ENCODE measurements at regions not wholly inside any gene's neighbourhood (a gene's known extent, or its start where the extent isn't known, plus 50 kb on each side); places are given as distances from the start of the nearest gene placed in this dataset.

- H3K27me3 Mint-ChIP-seq = peaks cover 22% of the 10 kb centered on the region
- WGBS (ENCODE audit: insufficient coverage) = no CpG with 5 or more reads among the region's 2 CpGs
Measured at GRCh38 chr17:73826872-73827228, 182.6 kb upstream of the SDK2 start.

GRCh38 chr17:73827627-73828291, 183.5 kb upstream of the SDK2 start:
- H3K4me3 ChIP-seq (ENCODE audit: control extremely low read depth in 1 of 5, extremely low read depth in 1 of 5, insufficient read depth in 1 of 5, low read depth in 2 of 5, low read length in 4 of 5) = no peak overlapping the region
- CTCF ChIA-PET = no interaction called here
- no peaks in the 10 kb centered on the region for H4K20me1 ChIP-seq (ENCODE audit: control insufficient read depth, insufficient read depth, low read length, poor library complexity, severe bottlenecking)
- Mint-ChIP-seq H3K27me3 (peaks cover 28% of the 10 kb centered on the region), H3K9me3 (ENCODE audit: insufficient read depth) (no peaks in the 10 kb centered on the region), H3K4me1 (no peaks in the 10 kb centered on the region), H3K27ac (no peak overlapping the region), H3K4me3 (no peak overlapping the region)
- intact Hi-C loops (cut with micrococcal nuclease) = no loop called here
- DNase-seq (no peak), ATAC-seq (ENCODE audit: low read depth) (no peak)
- no peaks in the 10 kb centered on the region for H3K4me1 ChIP-seq (ENCODE audit: control insufficient read depth in 2 of 2, insufficient read depth in 2 of 2, low read length in 2 of 2)
- H3K27me3 ChIP-seq (replicated peaks in 1 of 4; ENCODE audit: control extremely low read depth in 1 of 4, control insufficient read depth in 3 of 4, insufficient read depth in 4 of 4, low read length in 3 of 4) = no peaks in the 10 kb centered on the region
- H2AFZ ChIP-seq (ENCODE audit: insufficient read depth, low read depth, low read length, poor library complexity, severe bottlenecking) = no peak overlapping the region
- no peak overlapping the region for H3K9ac ChIP-seq (ENCODE audit: low read length)
- no peaks in the 10 kb centered on the region for H3K9me3 ChIP-seq (ENCODE audit: control extremely low read depth in 1 of 3, control insufficient read depth in 2 of 3, insufficient read depth in 1 of 3, low read length in 2 of 3)
- no peak overlapping the region for H3K27ac ChIP-seq (ENCODE audit: low read length in 2 of 2)
- no peak overlapping the region for H3K4me2 ChIP-seq (replicated peaks; ENCODE audit: low read depth, low read length, poor library complexity, severe bottlenecking)
- WGBS (ENCODE audit: insufficient coverage) = 78% methylated on average over 19 of the region's 19 CpGs
- H3K36me3 ChIP-seq (replicated peaks in 1 of 2; ENCODE audit: control extremely low read depth in 1 of 2, control insufficient read depth in 1 of 2, extremely low read depth in 1 of 2, insufficient read depth in 2 of 2, low read length in 1 of 2) = no peaks in the 10 kb centered on the region
- POLR2A ChIA-PET = no interaction called here
- TF ChIP-seq EZH2 (IDR thresholded peaks at IDR 0.05; ENCODE audit: borderline replicate concordance, insufficient read depth, low read depth, low read length, poor library complexity, severe bottlenecking) (no peak), CTCF (IDR thresholded peaks at IDR 0.05) (no peak)
- no peaks in the 10 kb centered on the region for H3K79me2 ChIP-seq (ENCODE audit: control insufficient read depth, insufficient read depth, low read length)

More at GRCh38 chr17:73826872-73827228, 182.6 kb upstream of the SDK2 start:
- Histone ChIP-seq H3K4me2 (replicated peaks; ENCODE audit: low read depth, low read length, poor library complexity, severe bottlenecking) (no peak overlapping the region), H3K27me3 (replicated peaks in 1 of 4; ENCODE audit: control extremely low read depth in 1 of 4, control insufficient read depth in 3 of 4, insufficient read depth in 4 of 4, low read length in 3 of 4) (no peaks in the 10 kb centered on the region), H3K4me3 (ENCODE audit: control extremely low read depth in 1 of 5, extremely low read depth in 1 of 5, insufficient read depth in 1 of 5, low read depth in 2 of 5, low read length in 4 of 5) (no peak overlapping the region), H3K4me1 (ENCODE audit: control insufficient read depth in 2 of 2, insufficient read depth in 2 of 2, low read length in 2 of 2) (no peaks in the 10 kb centered on the region), H2AFZ (ENCODE audit: insufficient read depth, low read depth, low read length, poor library complexity, severe bottlenecking) (no peak overlapping the region), H3K9ac (ENCODE audit: low read length) (no peak overlapping the region), H3K9me3 (ENCODE audit: control extremely low read depth in 1 of 3, control insufficient read depth in 2 of 3, insufficient read depth in 1 of 3, low read length in 2 of 3) (no peaks in the 10 kb centered on the region), H3K27ac (ENCODE audit: low read length in 2 of 2) (no peak overlapping the region), H4K20me1 (ENCODE audit: control insufficient read depth, insufficient read depth, low read length, poor library complexity, severe bottlenecking) (no peaks in the 10 kb centered on the region), H3K79me2 (ENCODE audit: control insufficient read depth, insufficient read depth, low read length) (no peaks in the 10 kb centered on the region), H3K36me3 (replicated peaks in 1 of 2; ENCODE audit: control extremely low read depth in 1 of 2, control insufficient read depth in 1 of 2, extremely low read depth in 1 of 2, insufficient read depth in 2 of 2, low read length in 1 of 2) (no peaks in the 10 kb centered on the region)
- TF ChIP-seq EZH2 (IDR thresholded peaks at IDR 0.05; ENCODE audit: borderline replicate concordance, insufficient read depth, low read depth, low read length, poor library complexity, severe bottlenecking) = no peak
- TF ChIP-seq CTCF (IDR thresholded peaks at IDR 0.05) = no peak
- Mint-ChIP-seq H3K9me3 (ENCODE audit: insufficient read depth) (no peaks in the 10 kb centered on the region), H3K4me3 (no peak overlapping the region), H3K27ac (no peak overlapping the region), H3K4me1 (no peaks in the 10 kb centered on the region)
- intact Hi-C loops (cut with micrococcal nuclease) = no loop called here
- ChIA-PET POLR2A (no interaction called here), CTCF (no interaction called here)
- ATAC-seq (ENCODE audit: low read depth) = no peak
- no peak for DNase-seq

Data from B cell (primary cell).